WTC11 (cell line): ENCODE measurements at regions not wholly inside any gene's neighbourhood (a gene's known extent, or its start where the extent isn't known, plus 50 kb on each side); places are given as distances from the start of the nearest gene placed in this dataset.
"Not testable (repeated sequence)": the region's sequence is repeated elsewhere in the genome, so short reads cannot be mapped to it uniquely, and the experiment has no call there.

Experiments used
- ZNF121 ChIP-seq: sonication (generic); formaldehyde crosslinking; IDR thresholded peaks from 2 replicates; pipeline ENCODE4 v1.8.0; 2023; ENCODE audit warnings: missing genetic modification reagents
- ZNF138 ChIP-seq: sonication (generic); formaldehyde crosslinking; conservative IDR thresholded peaks from 2 replicates; pipeline ENCODE4 v1.8.1; 2022; ENCODE audit warnings: mild to moderate bottlenecking, moderate library complexity, missing genetic modification reagents
- TF ChIP-seq, protein P1 (sequence below): fragments of 200-600 bp; IDR thresholded peaks from 2 replicates; pipeline ENCODE4 v1.8.0; 2022; ENCODE audit warnings: antibody characterized with exemption

DNA sequence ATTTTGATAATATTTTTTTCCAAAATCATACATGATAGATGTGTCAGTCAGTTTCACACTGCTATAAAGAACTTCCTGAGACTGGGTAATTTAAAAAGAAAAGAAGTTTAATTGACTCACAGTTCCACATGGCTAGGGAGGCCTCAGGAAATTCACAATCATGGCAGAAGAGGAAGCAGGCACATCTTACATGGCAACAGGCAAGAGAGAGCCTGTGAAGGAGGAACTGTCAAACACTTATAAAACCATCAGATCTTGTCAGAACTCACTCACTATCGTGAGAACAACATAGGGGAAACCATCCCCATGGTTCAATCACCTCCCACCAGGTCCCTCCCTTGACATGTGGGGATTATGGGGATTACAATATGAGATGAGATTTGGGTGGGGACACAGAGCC, 201.5 kb upstream of the EDNRB start:
- TF ChIP-seq ZNF138 (CRISPR knock-in tag); ZNF121: not testable (repeated sequence)
- TF ChIP-seq, protein P1, sequence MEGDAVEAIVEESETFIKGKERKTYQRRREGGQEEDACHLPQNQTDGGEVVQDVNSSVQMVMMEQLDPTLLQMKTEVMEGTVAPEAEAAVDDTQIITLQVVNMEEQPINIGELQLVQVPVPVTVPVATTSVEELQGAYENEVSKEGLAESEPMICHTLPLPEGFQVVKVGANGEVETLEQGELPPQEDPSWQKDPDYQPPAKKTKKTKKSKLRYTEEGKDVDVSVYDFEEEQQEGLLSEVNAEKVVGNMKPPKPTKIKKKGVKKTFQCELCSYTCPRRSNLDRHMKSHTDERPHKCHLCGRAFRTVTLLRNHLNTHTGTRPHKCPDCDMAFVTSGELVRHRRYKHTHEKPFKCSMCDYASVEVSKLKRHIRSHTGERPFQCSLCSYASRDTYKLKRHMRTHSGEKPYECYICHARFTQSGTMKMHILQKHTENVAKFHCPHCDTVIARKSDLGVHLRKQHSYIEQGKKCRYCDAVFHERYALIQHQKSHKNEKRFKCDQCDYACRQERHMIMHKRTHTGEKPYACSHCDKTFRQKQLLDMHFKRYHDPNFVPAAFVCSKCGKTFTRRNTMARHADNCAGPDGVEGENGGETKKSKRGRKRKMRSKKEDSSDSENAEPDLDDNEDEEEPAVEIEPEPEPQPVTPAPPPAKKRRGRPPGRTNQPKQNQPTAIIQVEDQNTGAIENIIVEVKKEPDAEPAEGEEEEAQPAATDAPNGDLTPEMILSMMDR = not testable (repeated sequence)
